ENCODE measurements at regions not wholly inside any gene's neighbourhood (a gene's known extent, or its start where the extent isn't known, plus 50 kb on each side); places are given as distances from the start of the nearest gene placed in this dataset.

- H3K9ac ChIP-seq (ENCODE audit: low read length): no peak overlapping the region
- no peaks in the 10 kb centered on the region for H4K20me1 ChIP-seq (ENCODE audit: low read length)
- H3K9me2 ChIP-seq (replicated peaks; ENCODE audit: low read length): no peaks in the 10 kb centered on the region
- no peak overlapping the region for H2AFZ ChIP-seq (ENCODE audit: low read length)
- POLR2A ChIA-PET (ENCODE audit: unreplicated experiment): no interaction called here
- H3K4me3 ChIP-seq (ENCODE audit: low read length): no peak overlapping the region
- H3K36me3 ChIP-seq (ENCODE audit: low read depth, low read length): no peaks in the 10 kb centered on the region
- H3K9me3 ChIP-seq (ENCODE audit: low read length): no peaks in the 10 kb centered on the region
- no TSS peak for BruUV-seq (replicated peaks)
- no peaks in the 10 kb centered on the region for H3K27me3 ChIP-seq (ENCODE audit: low read length)
- no peaks in the 10 kb centered on the region for H3F3A ChIP-seq (ENCODE audit: low read length, unreplicated experiment)
- H3K4me2 ChIP-seq (ENCODE audit: low read length): no peak overlapping the region
- DNase-seq (no peak), ATAC-seq (no peak)
- H3K4me1 ChIP-seq (ENCODE audit: insufficient read depth, low read length): peaks cover 18% of the 10 kb centered on the region
- no peak for TF ChIP-seq CTCF (conservative IDR thresholded peaks at IDR 0.05; ENCODE audit: low read depth, low read length)
- TF ChIP-seq EZH2 (IDR thresholded peaks at IDR 0.05; ENCODE audit: low read length, unreplicated experiment): no peak
- no peak for TF ChIP-seq EZH2phosphoT487 (IDR thresholded peaks at IDR 0.05; ENCODE audit: borderline replicate concordance, low read length)
- H3K27ac ChIP-seq (ENCODE audit: low read length): no peak overlapping the region
- intact Hi-C loops (cut with micrococcal nuclease): no loop called here
- H3K79me2 ChIP-seq (ENCODE audit: low read length): no peaks in the 10 kb centered on the region
- CTCF ChIA-PET: no interaction called here
These were observed 70.5 kb downstream of the CD2 start for GRCh38 chr1:116824631-116825206.

- no peak for DNase-seq
- H2AFZ ChIP-seq (ENCODE audit: low read length): no peak overlapping the region
- no peaks in the 10 kb centered on the region for H3K9me3 ChIP-seq (ENCODE audit: low read length)
- ChIA-PET POLR2A (ENCODE audit: unreplicated experiment) (no interaction called here), CTCF (no interaction called here)
- H3K79me2 ChIP-seq (ENCODE audit: low read length): no peaks in the 10 kb centered on the region
- no peak overlapping the region for H3K9ac ChIP-seq (ENCODE audit: low read length)
- no peaks in the 10 kb centered on the region for H3K9me2 ChIP-seq (replicated peaks; ENCODE audit: low read length)
- no TSS peak for BruUV-seq (replicated peaks)
- peaks cover 14% of the 10 kb centered on the region for H3K4me1 ChIP-seq (ENCODE audit: insufficient read depth, low read length)
- H3K4me2 ChIP-seq (ENCODE audit: low read length): no peak overlapping the region
- intact Hi-C loops (cut with micrococcal nuclease): no loop called here
- TF ChIP-seq EZH2phosphoT487 (IDR thresholded peaks at IDR 0.05; ENCODE audit: borderline replicate concordance, low read length) (no peak), CTCF (conservative IDR thresholded peaks at IDR 0.05; ENCODE audit: low read depth, low read length) (no peak), EZH2 (IDR thresholded peaks at IDR 0.05; ENCODE audit: low read length, unreplicated experiment) (no peak)
- no peaks in the 10 kb centered on the region for H3K27me3 ChIP-seq (ENCODE audit: low read length)
- H3K4me3 ChIP-seq (ENCODE audit: low read length): no peak overlapping the region
- H4K20me1 ChIP-seq (ENCODE audit: low read length): no peaks in the 10 kb centered on the region
- H3K36me3 ChIP-seq (ENCODE audit: low read depth, low read length): no peaks in the 10 kb centered on the region
- H3K27ac ChIP-seq (ENCODE audit: low read length): no peak overlapping the region
- no peak for ATAC-seq
- H3F3A ChIP-seq (ENCODE audit: low read length, unreplicated experiment): no peaks in the 10 kb centered on the region
These were observed 71.0 kb downstream of the CD2 start for GRCh38 chr1:116825207-116825719.

GRCh38 chr1:116825720-116826438, 71.6 kb downstream of the CD2 start:
- Histone ChIP-seq H2AFZ (ENCODE audit: low read length) (no peak overlapping the region), H3K79me2 (ENCODE audit: low read length) (no peaks in the 10 kb centered on the region), H3K9me2 (replicated peaks; ENCODE audit: low read length) (no peaks in the 10 kb centered on the region), H3K9ac (ENCODE audit: low read length) (no peak overlapping the region), H3K27me3 (ENCODE audit: low read length) (no peaks in the 10 kb centered on the region), H3K27ac (ENCODE audit: low read length) (no peak overlapping the region), H3K36me3 (ENCODE audit: low read depth, low read length) (no peaks in the 10 kb centered on the region), H3K4me1 (ENCODE audit: insufficient read depth, low read length) (peaks cover 8% of the 10 kb centered on the region), H3K9me3 (ENCODE audit: low read length) (no peaks in the 10 kb centered on the region), H3K4me3 (ENCODE audit: low read length) (no peak overlapping the region), H4K20me1 (ENCODE audit: low read length) (no peaks in the 10 kb centered on the region), H3K4me2 (ENCODE audit: low read length) (no peak overlapping the region), H3F3A (ENCODE audit: low read length, unreplicated experiment) (no peaks in the 10 kb centered on the region)
- intact Hi-C loops (cut with micrococcal nuclease): no loop called here
- ChIA-PET POLR2A (ENCODE audit: unreplicated experiment) (no interaction called here), CTCF (interaction anchor here (0.5 kb wide), 1 partner anchor 257 kb away, joined by 3 read pairs; no protein-coding TSS in a partner anchor)
- TF ChIP-seq CTCF (conservative IDR thresholded peaks at IDR 0.05; ENCODE audit: low read depth, low read length) (no peak), EZH2phosphoT487 (IDR thresholded peaks at IDR 0.05; ENCODE audit: borderline replicate concordance, low read length) (no peak)
- no TSS peak for BruUV-seq (replicated peaks)
- DNase-seq (no peak), ATAC-seq (no peak)

All from PC-3 (cell line).